GM19438 (cell line): ENCODE measurements at regions not wholly inside any gene's neighbourhood (a gene's known extent, or its start where the extent isn't known, plus 50 kb on each side); places are given as distances from the start of the nearest gene placed in this dataset.
"Not testable (repeated sequence)": the region's sequence is repeated elsewhere in the genome, so short reads cannot be mapped to it uniquely, and the experiment has no call there.

Experiments
- ATAC-seq: cut with Tn5 transposase; IDR thresholded peaks from one replicate; pipeline ENCODE4 v1.9.1; 2021; ENCODE audit warnings: low read depth; ENCODE audit not compliant: unreplicated experiment

- no peak for ATAC-seq
These were observed 317.6 kb downstream of the CHL1 start for GRCh38 chr3:514192-514591.

GRCh38 chr3:519026-519425 is 322.5 kb downstream of the CHL1 start:
- ATAC-seq = no peak

- no peak for ATAC-seq
These were observed 326.3 kb downstream of the CHL1 start for GRCh38 chr3:522888-523287.

GRCh38 chr3:525415-525814 is 328.9 kb downstream of the CHL1 start:
- no peak for ATAC-seq

GRCh38 chr3:535566-536416 is 339.2 kb downstream of the CHL1 start:
- no peak for ATAC-seq

GRCh38 chr3:536417-536813 is 339.9 kb downstream of the CHL1 start:
- no peak for ATAC-seq

- no peak for ATAC-seq
These were observed 344.7 kb downstream of the CHL1 start for GRCh38 chr3:541062-541801.

- no peak for ATAC-seq
These were observed 345.5 kb downstream of the CHL1 start for GRCh38 chr3:542021-542420.

GRCh38 chr3:549636-550035 is 353.1 kb downstream of the CHL1 start:
- no peak for ATAC-seq

GRCh38 chr3:550471-550870 is 353.9 kb downstream of the CHL1 start:
- no peak for ATAC-seq

GRCh38 chr3:557972-558371 is 361.4 kb downstream of the CHL1 start:
- peak; percentile 99 for ATAC-seq

GRCh38 chr3:567488-568185 is 371.1 kb downstream of the CHL1 start:
- ATAC-seq = no peak

- ATAC-seq = not testable (repeated sequence)
These were observed 383.0 kb downstream of the CHL1 start for GRCh38 chr3:579529-579928.

- not testable (repeated sequence) for ATAC-seq
These were observed 392.5 kb downstream of the CHL1 start for GRCh38 chr3:589066-589465.

GRCh38 chr3:597304-597703 is 400.7 kb downstream of the CHL1 start:
- ATAC-seq = not testable (repeated sequence)

GRCh38 chr3:597746-598145 is 401.2 kb downstream of the CHL1 start:
- ATAC-seq = not testable (repeated sequence)

- not testable (repeated sequence) for ATAC-seq
These were observed 410.9 kb downstream of the CHL1 start for GRCh38 chr3:607480-607879.

GRCh38 chr3:621714-622113 is 425.2 kb downstream of the CHL1 start:
- no peak for ATAC-seq

- no peak for ATAC-seq
These were observed 425.8 kb downstream of the CHL1 start for GRCh38 chr3:622314-622713.

GRCh38 chr3:623914-624545 is 427.5 kb downstream of the CHL1 start:
- ATAC-seq = no peak
